HL-60 (cell line): ENCODE measurements at regions not wholly inside any gene's neighbourhood (a gene's known extent, or its start where the extent isn't known, plus 50 kb on each side); places are given as distances from the start of the nearest gene placed in this dataset.
"Not testable (repeated sequence)": the region's sequence is repeated elsewhere in the genome, so short reads cannot be mapped to it uniquely, and the experiment has no call there.

Experiments
- CTCF ChIP-seq: IDR thresholded peaks from one replicate; pipeline ENCODE4 v1.5.1; 2011; ENCODE audit warnings: low read length, control low read depth, inconsistent platforms; ENCODE audit not compliant: insufficient read depth
- GABPA ChIP-seq: IDR thresholded peaks from 2 replicates; pipeline ENCODE4 v1.6.1; 2012; ENCODE audit warnings: low read depth
- POLR2AphosphoS5 ChIP-seq: IDR thresholded peaks from 2 replicates; pipeline ENCODE4 v1.6.1; 2012; ENCODE audit warnings: low read depth
- SPI1 ChIP-seq: IDR thresholded peaks from 2 replicates; pipeline ENCODE4 v1.6.1; 2012; ENCODE audit warnings: low read depth, mild to moderate bottlenecking, borderline replicate concordance

GRCh38 chr6:115836374-115836773, 224.3 kb downstream of the FRK start:
- TF ChIP-seq CTCF, POLR2AphosphoS5, GABPA, SPI1: not testable (repeated sequence)
